ENCODE measurements at regions not wholly inside any gene's neighbourhood (a gene's known extent, or its start where the extent isn't known, plus 50 kb on each side); places are given as distances from the start of the nearest gene placed in this dataset.

- TF ChIP-seq YY1 (IDR thresholded peaks at IDR 0.05; ENCODE audit: insufficient read depth, insufficient read length) (no peak), SUZ12 (IDR thresholded peaks at IDR 0.05; ENCODE audit: extremely low read depth, insufficient read depth, insufficient read length) (no peak)
Observed at GRCh38 chr12:97994746-97995484, 520.5 kb upstream of the TMPO start.

All from NT2/D1 (cell line).